Endothelial cell of umbilical vein (primary cell): ENCODE measurements at regions not wholly inside any gene's neighbourhood (a gene's known extent, or its start where the extent isn't known, plus 50 kb on each side); places are given as distances from the start of the nearest gene placed in this dataset.

Experiments used
- CTCF ChIP-seq, 2 donors: IDR thresholded peaks; 1 replicate in 1 of 2; 2 replicates in 1 of 2; pipeline ENCODE4 v1.5.1; 2011; ENCODE audit warnings: low read length in 2 of 2, mild to moderate bottlenecking in 2 of 2, moderate library complexity in 2 of 2, control low read depth in 1 of 2, inconsistent platforms in 1 of 2, low read depth in 1 of 2; ENCODE audit not compliant: insufficient read depth in 1 of 2; ENCODE audit errors: extremely low read depth in 1 of 2
- EZH2 ChIP-seq: IDR thresholded peaks from 2 replicates; pipeline ENCODE4 v1.6.1; 2012; ENCODE audit warnings: borderline replicate concordance, low read depth, mild to moderate bottlenecking, moderate library complexity, low read length, inconsistent platforms; ENCODE audit not compliant: severe bottlenecking
- FOS ChIP-seq: IDR thresholded peaks from 2 replicates; pipeline ENCODE4 v1.6.1; 2011; ENCODE audit warnings: mild to moderate bottlenecking, low read length, moderate library complexity, borderline replicate concordance; ENCODE audit not compliant: insufficient read depth
- GATA2 ChIP-seq: IDR thresholded peaks from 2 replicates; pipeline ENCODE4 v1.7.0; 2011; ENCODE audit warnings: low read depth, mild to moderate bottlenecking, moderate library complexity, mixed read lengths, low read length; ENCODE audit not compliant: insufficient read length, insufficient read depth
- JUN ChIP-seq: IDR thresholded peaks from 2 replicates; pipeline ENCODE4 v1.6.1; 2011; ENCODE audit warnings: borderline replicate concordance, low read depth; ENCODE audit not compliant: insufficient read length, insufficient read depth
- MAX ChIP-seq: IDR thresholded peaks from 2 replicates; pipeline ENCODE4 v1.6.1; 2011; ENCODE audit not compliant: insufficient read depth, insufficient read length
- MYC ChIP-seq: IDR thresholded peaks from one replicate; pipeline ENCODE4 v1.6.1; 2011; ENCODE audit warnings: mild to moderate bottlenecking, low read depth, low read length
- POLR2A ChIP-seq: IDR thresholded peaks from 2 replicates; pipeline ENCODE4 v1.6.1; 2012; ENCODE audit warnings: low read depth, mild to moderate bottlenecking, control low read depth, low read length
- POLR2AphosphoS5 ChIP-seq: IDR thresholded peaks from 2 replicates; pipeline ENCODE4 v1.6.1; 2012; ENCODE audit warnings: low read depth, mild to moderate bottlenecking, control low read depth, low read length, moderate library complexity; ENCODE audit not compliant: insufficient read depth

GRCh38 chr13:59119475-59119874 is 1044.3 kb downstream of the DIAPH3 start:
- TF ChIP-seq POLR2AphosphoS5 (no peak), CTCF (IDR thresholded peaks at IDR 0.05; ENCODE audit: extremely low read depth in 1 of 2, insufficient read depth in 1 of 2, low read depth in 1 of 2, low read length in 2 of 2) (no peak), EZH2 (no peak), MYC (no peak), POLR2A (no peak), MAX (no peak), JUN (no peak), FOS (no peak), GATA2 (no peak)
